ENCODE measurements at regions not wholly inside any gene's neighbourhood (a gene's known extent, or its start where the extent isn't known, plus 50 kb on each side); places are given as distances from the start of the nearest gene placed in this dataset.

DNA sequence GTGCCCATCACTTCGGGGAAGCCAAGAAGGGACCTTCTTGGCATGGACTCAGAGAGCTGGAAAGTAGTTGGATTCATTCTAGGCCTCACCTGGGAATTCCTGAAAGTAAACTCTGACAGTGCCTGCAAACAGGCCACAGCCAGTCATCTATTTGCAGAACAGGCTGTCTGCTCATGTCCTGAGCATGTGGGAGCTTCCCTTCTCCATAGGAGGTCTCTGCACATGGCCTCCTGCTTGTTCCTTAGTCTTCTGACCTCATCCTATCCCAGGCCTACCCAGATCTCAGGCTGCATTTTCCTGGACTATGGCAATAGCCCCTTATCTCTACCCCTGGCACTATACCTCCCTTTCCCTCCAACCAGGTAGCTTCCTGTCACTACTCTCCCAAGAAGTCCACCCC, 67.2 kb upstream of the FSTL4 start:
- Histone ChIP-seq H3K36me3 (no peaks in the 10 kb centered on the region), H3K4me3 (no peak overlapping the region), H3K9me3 (no peaks in the 10 kb centered on the region), H3K27me3 (no peaks in the 10 kb centered on the region; the same call in 1 of the 2 replicates)
- no peak for DNase-seq

DNA sequence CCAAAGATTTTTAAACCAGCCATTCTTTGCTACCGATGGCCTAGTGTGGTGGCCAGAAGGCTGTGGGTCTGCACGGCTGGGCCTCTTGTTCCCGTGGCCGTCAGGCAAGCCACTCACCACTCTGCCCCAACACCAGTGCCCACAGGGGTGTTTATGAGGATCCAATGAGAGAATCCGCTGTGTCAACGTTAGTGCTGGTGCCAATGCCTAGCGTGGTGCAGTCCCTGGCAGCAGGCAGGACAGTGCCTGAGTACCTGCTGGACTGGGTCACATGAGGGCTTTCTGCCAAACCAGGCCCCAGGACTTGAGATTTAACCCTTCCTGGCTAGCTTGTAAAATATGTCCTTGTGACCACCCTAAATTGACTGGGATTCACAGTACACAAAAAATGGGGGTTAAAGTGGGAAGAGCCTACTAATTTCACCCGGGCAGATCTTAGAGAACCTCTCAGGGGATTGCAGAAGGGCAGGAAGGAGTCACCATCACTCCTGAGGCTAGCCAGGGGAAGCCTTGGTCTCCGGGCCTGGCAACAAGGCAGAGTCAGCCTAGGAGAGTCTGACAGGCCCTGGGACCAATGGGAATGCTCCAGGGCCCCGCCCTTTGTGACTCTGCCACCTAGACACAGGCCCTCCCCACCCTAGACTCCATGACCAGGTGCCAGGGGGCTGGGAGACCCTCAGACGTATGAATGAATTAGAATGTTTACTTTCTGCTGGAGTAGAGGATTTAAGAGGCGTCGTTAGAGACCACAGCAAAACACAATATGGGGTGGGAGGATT, 63.2 kb upstream of the FSTL4 start:
- Histone ChIP-seq H3K9me3 (no peaks in the 10 kb centered on the region), H3K27me3 (no peaks in the 10 kb centered on the region; the same call in 1 of the 2 replicates), H3K4me3 (no peak overlapping the region), H3K36me3 (no peaks in the 10 kb centered on the region)
- DNase-seq: no peak

DNA sequence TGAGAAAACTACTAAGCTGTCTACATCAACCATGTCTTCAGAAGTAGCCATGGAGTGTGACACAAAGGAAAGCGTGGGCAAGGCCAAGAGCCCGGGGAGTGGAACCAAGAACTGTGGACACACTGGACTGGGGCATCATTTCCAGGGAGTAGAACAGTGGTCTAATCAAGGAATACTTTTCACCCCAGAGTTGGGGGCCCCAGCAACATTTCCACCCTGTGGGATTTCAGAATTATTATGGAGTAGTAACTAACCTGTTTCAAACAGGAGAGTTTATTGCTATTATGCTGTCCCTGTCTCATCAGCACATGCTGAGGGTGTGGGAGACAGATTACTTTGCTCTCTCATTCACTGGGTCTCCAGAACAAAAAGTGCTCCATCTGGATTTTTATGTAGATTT, 58.0 kb upstream of the FSTL4 start:
- DNase-seq: no peak
- Histone ChIP-seq H3K27me3 (no peaks in the 10 kb centered on the region; the same call in 1 of the 2 replicates), H3K4me3 (no peak overlapping the region), H3K36me3 (no peaks in the 10 kb centered on the region), H3K9me3 (no peaks in the 10 kb centered on the region)

- DNase-seq: no peak
- Histone ChIP-seq H3K36me3 (no peaks in the 10 kb centered on the region), H3K4me3 (no peak overlapping the region), H3K27me3 (no peaks in the 10 kb centered on the region; the same call in 1 of the 2 replicates), H3K9me3 (no peaks in the 10 kb centered on the region)
Observed at GRCh38 chr5:133669472-133669871, 57.1 kb upstream of the FSTL4 start.

DNA sequence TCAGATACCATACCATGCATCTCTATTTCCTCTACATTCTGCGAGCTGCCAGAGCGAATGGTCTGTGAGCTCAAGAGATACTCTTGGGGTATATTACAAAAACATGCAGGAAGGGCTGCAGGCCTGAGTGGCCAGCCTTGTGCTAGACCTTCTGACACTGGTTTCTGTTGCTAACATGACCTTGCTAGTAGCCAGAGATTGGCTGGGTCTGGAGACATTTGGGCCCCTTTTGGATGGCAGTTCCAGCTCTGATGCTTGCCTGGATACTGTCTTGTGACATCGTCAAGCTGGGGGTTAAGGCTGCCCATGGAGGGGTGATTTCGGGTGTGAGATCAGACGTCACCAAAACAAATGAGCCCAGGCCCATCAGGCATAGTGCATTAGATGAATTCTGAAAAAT, 56.1 kb upstream of the FSTL4 start:
- DNase-seq: no peak
- no peaks in the 10 kb centered on the region; the same call in 1 of the 2 replicates for H3K27me3 ChIP-seq
- no peaks in the 10 kb centered on the region for H3K36me3 ChIP-seq
- H3K9me3 ChIP-seq: no peaks in the 10 kb centered on the region
- H3K4me3 ChIP-seq: no peak overlapping the region

- Histone ChIP-seq H3K27me3 (no peaks in the 10 kb centered on the region; the same call in 1 of the 2 replicates), H3K36me3 (no peaks in the 10 kb centered on the region), H3K4me3 (no peak overlapping the region), H3K9me3 (no peaks in the 10 kb centered on the region)
- DNase-seq: no peak
Observed at GRCh38 chr5:133667217-133667616, 54.9 kb upstream of the FSTL4 start.

DNA sequence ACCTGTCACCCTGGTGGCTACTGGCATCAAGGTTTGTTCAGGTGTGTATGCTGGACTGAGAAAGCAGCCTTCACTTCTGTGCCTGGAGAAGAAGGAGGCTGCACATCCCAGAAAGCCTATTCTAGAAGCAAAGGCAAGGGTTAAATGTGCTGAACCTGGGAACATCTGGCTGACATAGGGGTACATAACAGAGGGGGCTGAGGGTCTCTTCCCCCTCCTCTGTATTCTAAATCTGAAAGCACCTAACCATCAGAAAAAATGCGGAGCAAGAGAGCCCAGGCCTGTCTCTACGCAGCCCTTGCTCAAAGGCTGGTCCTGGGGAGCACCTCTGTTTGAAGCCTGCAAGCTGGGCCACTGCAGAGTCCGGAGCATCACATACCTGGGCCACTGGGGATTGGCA, 53.2 kb upstream of the FSTL4 start:
- no peaks in the 10 kb centered on the region for H3K9me3 ChIP-seq
- H3K36me3 ChIP-seq: no peaks in the 10 kb centered on the region
- no peak overlapping the region for H3K4me3 ChIP-seq
- no peak for DNase-seq
- no peaks in the 10 kb centered on the region for H3K27me3 ChIP-seq

- H3K36me3 ChIP-seq: no peaks in the 10 kb centered on the region
- no peaks in the 10 kb centered on the region for H3K9me3 ChIP-seq
- 0 out of 2 replicates have a peak, but pooled peaks cover 2% of the 10 kb centered on the region for H3K27me3 ChIP-seq
- peak; percentile 95 for DNase-seq
- H3K4me3 ChIP-seq: no peak overlapping the region
Observed at GRCh38 chr5:133664422-133664821, 52.1 kb upstream of the FSTL4 start.

DNA sequence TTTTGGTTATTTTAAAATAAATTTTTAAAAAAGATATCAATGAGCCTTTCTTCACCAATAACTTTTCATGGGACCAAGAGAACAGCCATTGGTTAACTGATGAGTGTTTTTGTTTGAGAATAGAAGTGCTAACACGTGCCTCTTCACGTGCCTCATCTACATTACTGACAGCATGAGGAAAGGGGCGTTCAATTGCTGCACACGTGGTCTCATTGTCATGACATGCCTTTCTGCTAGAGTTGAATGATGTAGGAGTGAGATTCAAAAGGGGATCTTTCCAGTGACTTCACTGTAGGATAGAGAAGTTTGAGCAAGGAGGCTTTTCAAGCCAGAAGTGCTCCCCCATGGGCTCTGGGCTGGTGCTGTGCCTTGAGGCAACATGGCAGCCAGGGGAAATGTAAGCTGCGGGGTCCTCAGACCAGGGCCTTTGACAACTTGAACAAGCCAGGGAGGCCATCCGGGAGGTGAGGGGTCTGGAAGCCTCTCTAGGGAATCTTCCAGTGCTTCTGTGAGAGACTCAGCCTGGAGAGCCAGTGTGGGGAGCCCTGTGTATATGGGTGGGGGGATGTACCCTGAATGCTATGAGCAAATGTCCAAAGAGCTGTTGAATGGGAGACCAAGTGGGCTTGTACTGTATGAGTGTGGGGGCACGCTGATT, 51.2 kb upstream of the FSTL4 start:
- Histone ChIP-seq H3K36me3 (no peaks in the 10 kb centered on the region), H3K4me3 (no peak overlapping the region), H3K9me3 (no peaks in the 10 kb centered on the region), H3K27me3 (peaks cover 6% of the 10 kb centered on the region)
- no peak for DNase-seq

GRCh38 chr5:133662578-133662977, 50.2 kb upstream of the FSTL4 start:
- Histone ChIP-seq H3K9me3 (no peaks in the 10 kb centered on the region), H3K27me3 (peaks cover 8% of the 10 kb centered on the region), H3K36me3 (no peaks in the 10 kb centered on the region), H3K4me3 (no peak overlapping the region)
- DNase-seq: no peak

Measured in MG63 (cell line).